IMR-90 (cell line): ENCODE measurements at regions not wholly inside any gene's neighbourhood (a gene's known extent, or its start where the extent isn't known, plus 50 kb on each side); places are given as distances from the start of the nearest gene placed in this dataset.

Source experiments
- ATAC-seq: fragments of 200-7000 bp; cut with Tn5 transposase; 2 replicates; pipeline ENCODE4 v1.9.1; 2020; ENCODE audit warnings: low read depth, mild to moderate bottlenecking, moderate library complexity
- BruUV-seq: library from RNA; stranded (reverse); fragments of 400-500 nt; replicated peaks from 2 replicates; lab custom pipeline; 2021; lab: Mats Ljungman, UMichigan
- CTCF ChIA-PET: fragments of 300-600 bp; formaldehyde crosslinking; extraction: SDS; loops from one replicate; lab custom pipeline; 2021; ENCODE audit warnings: antibody characterized with exemption; lab: Yijun Ruan, JAX
- POLR2A ChIA-PET: fragments of 300-600 bp; sonication (Branson Sonifier 250); formaldehyde crosslinking; loops from one replicate; lab custom pipeline; 2022; ENCODE audit warnings: antibody characterized with exemption; ENCODE audit not compliant: unreplicated experiment; lab: Charles Lee
- DNase-seq: peaks from one replicate; pipeline ENCODE4 v3.0.0; 2013
- H2AFZ ChIP-seq: replicated peaks from 2 replicates; pipeline ENCODE3; 2013; ENCODE audit warnings: low read length, mild to moderate bottlenecking; ENCODE audit not compliant: poor library complexity
- H2AK5ac ChIP-seq: 2 replicates; pipeline ENCODE4 v1.6.1; 2013; ENCODE audit warnings: low read depth, low read length, inconsistent platforms
- H2AK9ac ChIP-seq: replicated peaks from 2 replicates; pipeline ENCODE3; 2013; ENCODE audit warnings: mild to moderate bottlenecking, low read depth, low read length, moderate library complexity; ENCODE audit not compliant: poor library complexity
- H2BK120ac ChIP-seq: 2 replicates; pipeline ENCODE4 v1.6.1; 2013; ENCODE audit warnings: low read depth, low read length, inconsistent platforms
- H2BK15ac ChIP-seq: 3 replicates; pipeline ENCODE4 v1.6.1; 2013; ENCODE audit warnings: low read depth, low read length, inconsistent platforms
- H2BK20ac ChIP-seq: 2 replicates; pipeline ENCODE4 v1.6.1; 2013; ENCODE audit warnings: low read depth, mild to moderate bottlenecking, inconsistent platforms, low read length, moderate library complexity
- H2BK5ac ChIP-seq: 2 replicates; pipeline ENCODE4 v1.6.1; 2013; ENCODE audit warnings: mild to moderate bottlenecking, low read depth, low read length, inconsistent platforms; ENCODE audit not compliant: poor library complexity, severe bottlenecking
- H3K14ac ChIP-seq: replicated peaks from 2 replicates; pipeline ENCODE4 v1.6.1; 2013; ENCODE audit warnings: low read depth, low read length, inconsistent platforms
- H3K18ac ChIP-seq: 2 replicates; pipeline ENCODE4 v1.6.1; 2013; ENCODE audit warnings: low read depth, low read length, control low read depth
- H3K23ac ChIP-seq: 2 replicates; pipeline ENCODE4 v1.6.1; 2013; ENCODE audit warnings: low read depth, low read length, inconsistent platforms
- H3K27ac ChIP-seq: 2 replicates; pipeline ENCODE4 v1.5.1; 2013; ENCODE audit warnings: mild to moderate bottlenecking, control low read depth, low read length; ENCODE audit not compliant: insufficient read depth
- H3K27me3 ChIP-seq: 2 replicates; pipeline ENCODE4 v1.6.1; 2013; ENCODE audit warnings: low read length; ENCODE audit not compliant: control insufficient read depth, insufficient read depth
- H3K36me3 ChIP-seq: 2 replicates; pipeline ENCODE4 v1.6.1; 2013; ENCODE audit warnings: low read length, mixed read lengths; ENCODE audit not compliant: control insufficient read depth, insufficient read depth
- H3K4ac ChIP-seq: 2 replicates; pipeline ENCODE4 v1.6.1; 2013; ENCODE audit warnings: low read depth, low read length, inconsistent platforms
- H3K4me1 ChIP-seq: 2 replicates; pipeline ENCODE4 v1.6.1; 2013; ENCODE audit warnings: low read length, mixed read lengths; ENCODE audit not compliant: control insufficient read depth, insufficient read depth
- H3K4me2 ChIP-seq: 2 replicates; pipeline ENCODE4 v1.6.1; 2013; ENCODE audit warnings: low read depth, mild to moderate bottlenecking, control low read depth, low read length, moderate library complexity
- H3K4me3 ChIP-seq: 2 replicates; pipeline ENCODE4 v1.5.1; 2013; ENCODE audit warnings: low read depth, mild to moderate bottlenecking, control low read depth, low read length, moderate library complexity; ENCODE audit not compliant: insufficient read depth
- H3K56ac ChIP-seq: 2 replicates; pipeline ENCODE4 v1.6.1; 2013; ENCODE audit warnings: low read length, inconsistent platforms; ENCODE audit not compliant: insufficient read depth; ENCODE audit errors: extremely low read depth
- H3K79me1 ChIP-seq, 2 experiments: 2 replicates each; pipeline ENCODE4 v1.6.1; 2013; ENCODE audit warnings: low read length in 2 of 2, inconsistent platforms in 1 of 2, low read depth in 1 of 2
- H3K9ac ChIP-seq: 2 replicates; pipeline ENCODE4 v1.6.1; 2013; ENCODE audit warnings: low read depth, low read length, control low read depth
- H3K9me1 ChIP-seq: 2 replicates; pipeline ENCODE4 v1.6.1; 2013; ENCODE audit warnings: low read length, inconsistent platforms; ENCODE audit not compliant: insufficient read depth
- H3K9me3 ChIP-seq: 2 replicates; pipeline ENCODE4 v1.6.1; 2013; ENCODE audit warnings: low read length; ENCODE audit not compliant: control insufficient read depth, insufficient read depth
- H4K20me1 ChIP-seq: 2 replicates; pipeline ENCODE4 v1.6.1; 2013; ENCODE audit warnings: low read length, inconsistent platforms; ENCODE audit not compliant: insufficient read depth
- H4K5ac ChIP-seq: 2 replicates; pipeline ENCODE4 v1.6.1; 2013; ENCODE audit warnings: mild to moderate bottlenecking, low read depth, low read length, control low read depth
- H4K8ac ChIP-seq, 2 experiments: 2 replicates each; pipeline ENCODE4 v1.6.1; 2013; ENCODE audit warnings: low read depth in 2 of 2, low read length in 2 of 2, control low read depth in 1 of 2, inconsistent platforms in 1 of 2
- H4K91ac ChIP-seq: 2 replicates; pipeline ENCODE4 v1.6.1; 2013; ENCODE audit warnings: low read depth, low read length, inconsistent platforms; ENCODE audit not compliant: insufficient read depth
- BHLHE40 ChIP-seq: fragments of 150-350 bp; IDR thresholded peaks from 2 replicates; pipeline ENCODE4 v1.6.1; 2016; ENCODE audit warnings: mild to moderate bottlenecking, low read depth, low read length
- CEBPB ChIP-seq: IDR thresholded peaks from 2 replicates; pipeline ENCODE4 v1.6.1; 2012; ENCODE audit warnings: low read depth, low read length, improper control_type of control experiment
- CHD1 ChIP-seq: IDR thresholded peaks from 2 replicates; pipeline ENCODE4 v1.6.1; 2012; ENCODE audit warnings: low read depth, low read length, improper control_type of control experiment
- FOS ChIP-seq: fragments of 150-350 bp; IDR thresholded peaks from 2 replicates; pipeline ENCODE4 v1.6.1; 2016; ENCODE audit warnings: low read depth, low read length
- MAFK ChIP-seq: IDR thresholded peaks from 2 replicates; pipeline ENCODE4 v1.6.1; 2012; ENCODE audit warnings: low read depth, low read length, improper control_type of control experiment
- MAZ ChIP-seq: IDR thresholded peaks from 2 replicates; pipeline ENCODE4 v1.6.1; 2012; ENCODE audit warnings: low read depth, mild to moderate bottlenecking, low read length, improper control_type of control experiment, moderate library complexity, borderline replicate concordance
- MXI1 ChIP-seq: IDR thresholded peaks from 2 replicates; pipeline ENCODE4 v1.6.1; 2012; ENCODE audit warnings: low read depth, mild to moderate bottlenecking, low read length, moderate library complexity, borderline replicate concordance
- NFE2L2 ChIP-seq: fragments of 150-350 bp; IDR thresholded peaks from 2 replicates; pipeline ENCODE4 v1.6.1; 2016; ENCODE audit warnings: low read depth, mild to moderate bottlenecking, low read length
- POLR2A ChIP-seq: IDR thresholded peaks from 2 replicates; pipeline ENCODE4 v1.6.1; 2012; ENCODE audit warnings: mild to moderate bottlenecking, low read depth, low read length
- RAD21 ChIP-seq: IDR thresholded peaks from 2 replicates; pipeline ENCODE4 v1.6.1; 2012; ENCODE audit warnings: low read length, improper control_type of control experiment
- RCOR1 ChIP-seq: IDR thresholded peaks from 2 replicates; pipeline ENCODE4 v1.6.1; 2012; ENCODE audit warnings: mild to moderate bottlenecking, low read length, improper control_type of control experiment; ENCODE audit not compliant: insufficient replicate concordance
- RFX5 ChIP-seq: IDR thresholded peaks from 2 replicates; pipeline ENCODE4 v1.8.0; 2012; ENCODE audit warnings: low read depth, mild to moderate bottlenecking, low read length, moderate library complexity
- WGBS, 2 experiments: methylation state at CpG; one replicate each; pipeline versions ENCODE4 v1.1.5 to v1.1.7; 2013; ENCODE audit warnings: missing lambda C conversion rate in 2 of 2; ENCODE audit not compliant: insufficient read length in 1 of 2; ENCODE audit errors: extremely low coverage in 2 of 2; 5-methylcytosine and 5-hydroxymethylcytosine counted together
- dilution Hi-C: fragments of 300-500 bp; cut with HindIII; formaldehyde crosslinking; loops from one replicate; pipeline ENCODE4 v1.14.3; 2018; ENCODE audit warnings: low sequenced_read_pairs; ENCODE audit not compliant: unreplicated experiment
- in situ Hi-C: fragments of 300-500 bp; cut with MboI; formaldehyde crosslinking; loops from 3 replicates; pipeline ENCODE4 v1.14.3; 2019; ENCODE audit warnings: low sequenced_read_pairs, inconsistent platforms, mixed read lengths
- intact Hi-C: fragments of 100-400 bp; cut with micrococcal nuclease; formaldehyde crosslinking; loops from 2 replicates; pipeline ENCODE4 v1.10.0; 2022
- TF ChIP-seq, protein P1 (sequence below): fragments of 150-350 bp; IDR thresholded peaks from 2 replicates; pipeline ENCODE4 v1.6.1; 2016; ENCODE audit warnings: low read depth, mild to moderate bottlenecking, low read length, moderate library complexity, borderline replicate concordance
- TF ChIP-seq, protein P2 (sequence below): fragments of 150-350 bp; IDR thresholded peaks from 2 replicates; pipeline ENCODE4 v1.6.1; 2017; ENCODE audit warnings: mild to moderate bottlenecking, antibody characterized with exemption, low read length, low read depth

DNA sequence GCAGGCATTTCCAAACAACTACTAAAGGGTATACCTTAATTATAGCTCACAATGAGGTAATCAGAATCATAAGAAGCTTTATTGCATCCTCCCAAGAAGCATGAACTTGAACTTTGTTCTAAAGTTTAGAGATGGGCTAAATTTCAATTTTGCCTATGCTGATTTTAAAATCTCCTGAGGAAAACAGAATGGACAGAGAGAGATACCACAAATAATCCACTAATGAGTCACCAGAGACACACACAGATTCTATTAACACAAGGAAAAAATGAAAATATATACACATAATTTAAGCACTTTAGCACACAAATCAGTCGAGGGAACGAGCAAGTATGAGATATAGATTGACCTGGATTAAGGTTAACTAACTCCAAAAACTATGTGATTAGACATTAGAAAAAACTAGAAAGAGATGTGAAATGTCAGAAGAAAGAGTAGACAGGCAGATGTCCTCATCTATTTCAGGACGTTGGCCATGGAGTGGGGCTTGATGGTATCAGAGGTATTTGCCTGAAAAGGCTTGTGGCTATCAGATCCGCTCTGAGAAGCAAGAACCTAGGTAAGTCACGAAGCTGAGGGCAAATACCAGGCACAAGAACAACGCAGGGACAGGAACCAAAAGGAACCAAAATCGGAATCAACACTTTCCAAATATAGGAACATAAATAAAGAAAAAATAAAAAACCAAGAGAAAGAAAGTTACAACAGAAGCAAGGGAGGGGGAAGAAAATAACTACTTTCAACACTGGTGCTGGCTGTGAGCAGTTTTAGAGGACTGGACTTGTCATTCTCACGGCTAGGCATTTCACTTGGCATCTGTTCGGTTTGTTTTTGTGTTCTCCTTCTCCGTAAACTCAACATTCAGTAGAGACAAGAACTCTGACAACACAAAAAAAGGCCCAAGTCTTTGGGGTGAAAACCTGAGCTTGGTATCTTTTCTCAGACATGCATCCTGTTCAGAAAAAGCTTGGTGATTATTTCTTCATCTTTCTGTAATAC is 294.6 kb upstream of the PUM3 start:
- H3K4ac ChIP-seq: no peak overlapping the region
- no peaks in the 10 kb centered on the region for H3K79me1 ChIP-seq
- H3K9me1 ChIP-seq: no peaks in the 10 kb centered on the region
- H3K23ac ChIP-seq: no peak overlapping the region
- H2BK15ac ChIP-seq: no peak overlapping the region
- H3K56ac ChIP-seq: no peak overlapping the region
- ATAC-seq: peak; percentile 46; the same call in 1 of the 2 replicates
- H3K27me3 ChIP-seq: no peaks in the 10 kb centered on the region
- no peak overlapping the region for H2AFZ ChIP-seq
- dilution Hi-C loops: no loop called here
- H3K18ac ChIP-seq: no peak overlapping the region
- H3K27ac ChIP-seq: no peak overlapping the region
- no peak overlapping the region for H3K4me2 ChIP-seq
- BruUV-seq: no TSS peak
- H2BK120ac ChIP-seq: no peak overlapping the region
- no peaks in the 10 kb centered on the region for H3K9me3 ChIP-seq
- CTCF ChIA-PET: interaction anchor here (0.6 kb wide), 2 partner anchors 63 to 653 kb away, joined by 4 to 5 read pairs; no protein-coding TSS in a partner anchor
- H4K20me1 ChIP-seq: no peaks in the 10 kb centered on the region
- H2BK5ac ChIP-seq: no peak overlapping the region
- no peaks in the 10 kb centered on the region for H3K36me3 ChIP-seq
- H4K5ac ChIP-seq: no peak overlapping the region
- intact Hi-C loops: loop anchor here (10.0 kb wide), 1 partner anchor 56 kb away; no protein-coding TSS in a partner anchor
- H2AK5ac ChIP-seq: no peak overlapping the region
- no peak for DNase-seq
- H2BK20ac ChIP-seq: no peak overlapping the region
- no peak overlapping the region for H2AK9ac ChIP-seq
- no peak overlapping the region for H3K14ac ChIP-seq
- in situ Hi-C loops: no loop called here
- no peak overlapping the region for H4K91ac ChIP-seq
- no peaks in the 10 kb centered on the region for H3K4me1 ChIP-seq
- WGBS, 2 experiments: no CpG with 5 or more reads among the region's 10 CpGs
- H3K9ac ChIP-seq: no peak overlapping the region
- H4K8ac ChIP-seq: no peak overlapping the region
- POLR2A ChIA-PET: no interaction called here
- no peak overlapping the region for H3K4me3 ChIP-seq
- TF ChIP-seq POLR2A (no peak), CEBPB (no peak), BHLHE40 (no peak), RAD21 (no peak), MXI1 (no peak), MAZ (no peak), FOS (no peak), MAFK (no peak), RFX5 (no peak), CHD1 (no peak), RCOR1 (no peak), NFE2L2 (no peak)
- TF ChIP-seq, protein P1, sequence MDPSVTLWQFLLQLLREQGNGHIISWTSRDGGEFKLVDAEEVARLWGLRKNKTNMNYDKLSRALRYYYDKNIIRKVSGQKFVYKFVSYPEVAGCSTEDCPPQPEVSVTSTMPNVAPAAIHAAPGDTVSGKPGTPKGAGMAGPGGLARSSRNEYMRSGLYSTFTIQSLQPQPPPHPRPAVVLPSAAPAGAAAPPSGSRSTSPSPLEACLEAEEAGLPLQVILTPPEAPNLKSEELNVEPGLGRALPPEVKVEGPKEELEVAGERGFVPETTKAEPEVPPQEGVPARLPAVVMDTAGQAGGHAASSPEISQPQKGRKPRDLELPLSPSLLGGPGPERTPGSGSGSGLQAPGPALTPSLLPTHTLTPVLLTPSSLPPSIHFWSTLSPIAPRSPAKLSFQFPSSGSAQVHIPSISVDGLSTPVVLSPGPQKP: no peak
- TF ChIP-seq, protein P2, sequence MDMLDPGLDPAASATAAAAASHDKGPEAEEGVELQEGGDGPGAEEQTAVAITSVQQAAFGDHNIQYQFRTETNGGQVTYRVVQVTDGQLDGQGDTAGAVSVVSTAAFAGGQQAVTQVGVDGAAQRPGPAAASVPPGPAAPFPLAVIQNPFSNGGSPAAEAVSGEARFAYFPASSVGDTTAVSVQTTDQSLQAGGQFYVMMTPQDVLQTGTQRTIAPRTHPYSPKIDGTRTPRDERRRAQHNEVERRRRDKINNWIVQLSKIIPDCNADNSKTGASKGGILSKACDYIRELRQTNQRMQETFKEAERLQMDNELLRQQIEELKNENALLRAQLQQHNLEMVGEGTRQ: no peak
